ENCODE measurements at regions not wholly inside any gene's neighbourhood (a gene's known extent, or its start where the extent isn't known, plus 50 kb on each side); places are given as distances from the start of the nearest gene placed in this dataset.

DNA sequence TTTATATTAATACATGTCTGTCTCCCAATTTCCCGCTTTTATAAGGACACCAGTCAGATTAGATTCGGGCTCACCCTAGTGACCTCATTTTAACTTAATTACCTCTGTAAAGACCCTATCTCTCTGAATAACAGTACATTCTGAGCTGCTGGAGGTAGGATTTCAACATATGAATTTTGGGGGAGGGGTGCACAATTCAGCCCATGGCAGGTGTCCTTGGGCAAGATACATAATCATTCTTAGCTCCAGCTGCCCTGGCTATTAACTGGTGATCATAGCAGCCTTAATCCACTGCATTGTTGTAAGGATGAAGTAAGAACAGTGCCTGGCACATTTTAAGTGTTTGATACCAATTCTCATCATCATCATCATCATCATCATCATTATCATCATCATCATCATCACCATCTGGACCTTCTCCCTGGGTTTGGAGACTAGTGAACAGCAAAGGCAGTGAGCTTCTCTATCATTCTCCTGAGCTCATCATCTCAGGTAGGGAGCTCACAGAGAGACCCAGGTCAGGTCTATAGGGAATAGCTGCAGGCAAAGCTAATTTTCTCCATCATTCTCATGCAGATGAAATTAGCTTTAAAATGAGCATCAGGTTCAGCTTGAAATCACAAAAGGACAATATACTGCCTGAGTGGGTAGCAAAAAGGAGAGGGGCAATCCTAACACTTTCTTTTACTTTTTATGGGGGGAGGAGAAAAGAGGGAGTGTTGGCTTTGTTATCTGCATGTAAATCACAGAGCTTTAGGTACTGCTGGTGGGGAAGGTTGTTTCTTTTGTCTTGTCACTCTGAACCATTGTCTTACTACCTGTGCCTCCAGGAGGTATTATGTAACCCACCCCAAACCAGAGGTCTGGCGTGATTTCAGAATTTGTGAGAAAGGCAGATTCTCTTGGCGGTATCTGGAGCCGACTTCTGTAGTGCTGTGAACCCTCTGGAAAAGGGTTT is 125.5 kb upstream of the SPRED2 start:
- Histone ChIP-seq H3K4me1 (no peaks in the 10 kb centered on the region), H3K27me3 (ENCODE audit: control insufficient read depth, insufficient read depth, low read length) (no peaks in the 10 kb centered on the region), H3K4me3 (ENCODE audit: low read depth, low read length) (no peak overlapping the region), H3K9me3 (ENCODE audit: control insufficient read depth, low read length) (no peaks in the 10 kb centered on the region), H3K4me2 (ENCODE audit: low read length) (no peak overlapping the region), H3K36me3 (ENCODE audit: control insufficient read depth, insufficient read depth, low read length) (no peaks in the 10 kb centered on the region), H2AFZ (no peak overlapping the region), H3K79me2 (no peaks in the 10 kb centered on the region), H3K9ac (no peak overlapping the region), H3K27ac (no peak overlapping the region)
- TF ChIP-seq, protein P1, sequence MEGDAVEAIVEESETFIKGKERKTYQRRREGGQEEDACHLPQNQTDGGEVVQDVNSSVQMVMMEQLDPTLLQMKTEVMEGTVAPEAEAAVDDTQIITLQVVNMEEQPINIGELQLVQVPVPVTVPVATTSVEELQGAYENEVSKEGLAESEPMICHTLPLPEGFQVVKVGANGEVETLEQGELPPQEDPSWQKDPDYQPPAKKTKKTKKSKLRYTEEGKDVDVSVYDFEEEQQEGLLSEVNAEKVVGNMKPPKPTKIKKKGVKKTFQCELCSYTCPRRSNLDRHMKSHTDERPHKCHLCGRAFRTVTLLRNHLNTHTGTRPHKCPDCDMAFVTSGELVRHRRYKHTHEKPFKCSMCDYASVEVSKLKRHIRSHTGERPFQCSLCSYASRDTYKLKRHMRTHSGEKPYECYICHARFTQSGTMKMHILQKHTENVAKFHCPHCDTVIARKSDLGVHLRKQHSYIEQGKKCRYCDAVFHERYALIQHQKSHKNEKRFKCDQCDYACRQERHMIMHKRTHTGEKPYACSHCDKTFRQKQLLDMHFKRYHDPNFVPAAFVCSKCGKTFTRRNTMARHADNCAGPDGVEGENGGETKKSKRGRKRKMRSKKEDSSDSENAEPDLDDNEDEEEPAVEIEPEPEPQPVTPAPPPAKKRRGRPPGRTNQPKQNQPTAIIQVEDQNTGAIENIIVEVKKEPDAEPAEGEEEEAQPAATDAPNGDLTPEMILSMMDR (IDR thresholded peaks at IDR 0.05) = no peak

DNA sequence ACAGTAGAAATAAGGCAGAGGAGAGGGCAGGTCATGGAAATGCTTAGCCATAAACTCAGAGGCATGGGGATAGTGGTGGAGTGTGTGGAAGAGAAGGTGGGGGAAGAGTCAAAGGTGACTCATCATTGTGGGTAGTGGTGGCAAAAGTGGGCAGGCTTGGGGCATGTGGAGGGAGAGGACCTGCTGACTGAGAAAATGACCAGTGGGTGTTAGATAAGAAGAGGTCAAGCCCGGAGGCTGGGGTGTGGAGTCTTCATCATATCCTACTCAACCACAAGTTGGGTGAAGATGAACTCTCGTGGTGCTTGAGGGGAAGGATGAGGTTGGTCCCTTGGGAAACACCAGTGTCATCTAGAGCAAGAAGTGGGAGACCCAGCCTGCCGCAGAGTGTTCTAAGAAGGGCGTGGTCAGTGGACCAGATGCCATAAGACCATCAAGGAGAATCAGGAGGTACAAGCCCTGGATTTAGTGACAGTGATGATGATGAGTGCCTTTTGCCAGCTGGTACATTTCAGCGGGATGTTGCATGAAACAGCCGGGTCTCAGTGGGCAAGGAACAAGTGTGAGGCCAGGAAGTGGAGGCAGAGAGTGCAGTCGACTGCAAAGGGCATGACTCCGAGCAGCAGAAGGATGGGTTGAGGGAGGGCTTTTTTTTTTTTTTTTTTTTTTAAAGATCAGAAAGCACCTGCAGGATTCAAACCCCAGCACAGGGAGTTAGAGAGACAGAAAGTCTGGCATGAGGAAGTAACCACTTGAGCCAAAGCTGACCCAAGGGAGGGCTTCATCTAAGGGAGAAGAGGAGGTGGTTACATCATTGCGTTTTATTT is 122.6 kb upstream of the SPRED2 start:
- Histone ChIP-seq H3K36me3 (ENCODE audit: control insufficient read depth, insufficient read depth, low read length) (no peaks in the 10 kb centered on the region), H3K4me3 (ENCODE audit: low read depth, low read length) (no peak overlapping the region), H3K27ac (no peak overlapping the region), H3K79me2 (no peaks in the 10 kb centered on the region), H3K27me3 (ENCODE audit: control insufficient read depth, insufficient read depth, low read length) (no peaks in the 10 kb centered on the region), H3K9ac (no peak overlapping the region), H2AFZ (no peak overlapping the region), H3K9me3 (ENCODE audit: control insufficient read depth, low read length) (no peaks in the 10 kb centered on the region), H3K4me1 (no peaks in the 10 kb centered on the region), H3K4me2 (ENCODE audit: low read length) (no peak overlapping the region)
- TF ChIP-seq, protein P1 (IDR thresholded peaks at IDR 0.05) = no peak

DNA sequence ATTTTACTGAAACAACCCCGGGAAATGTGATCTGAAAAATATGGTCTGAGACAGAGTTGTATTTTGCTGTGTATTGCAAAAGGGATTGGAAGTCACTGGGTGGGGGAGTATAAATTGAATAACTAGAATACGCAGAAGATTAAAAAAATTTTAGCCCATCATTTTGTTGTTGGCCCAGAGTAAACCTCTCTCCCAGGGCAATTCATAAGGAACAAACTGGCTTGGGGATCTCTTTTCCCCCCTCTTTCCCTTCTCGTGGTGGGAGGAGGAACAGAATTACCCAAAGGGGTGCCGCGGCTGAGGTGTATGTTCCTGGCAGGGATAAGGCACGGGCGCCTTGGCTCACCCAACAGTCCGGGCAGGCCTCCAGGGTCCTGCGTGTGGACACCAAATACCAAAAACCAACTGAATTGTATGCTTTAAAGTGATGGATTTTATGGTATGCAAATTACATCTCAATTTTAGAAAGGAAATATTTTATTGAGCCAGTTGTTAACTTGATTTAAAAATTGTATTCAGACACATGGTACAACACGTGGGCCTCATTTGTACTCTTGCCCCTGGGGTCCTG is 121.2 kb upstream of the SPRED2 start:
- TF ChIP-seq, protein P1 (IDR thresholded peaks at IDR 0.05) = no peak
- no peak overlapping the region for H3K4me3 ChIP-seq (ENCODE audit: low read depth, low read length)
- no peak overlapping the region for H3K9ac ChIP-seq
- no peaks in the 10 kb centered on the region for H3K4me1 ChIP-seq
- no peaks in the 10 kb centered on the region for H3K9me3 ChIP-seq (ENCODE audit: control insufficient read depth, low read length)
- H3K79me2 ChIP-seq = no peaks in the 10 kb centered on the region
- H3K27me3 ChIP-seq (ENCODE audit: control insufficient read depth, insufficient read depth, low read length) = no peaks in the 10 kb centered on the region
- no peak overlapping the region for H3K4me2 ChIP-seq (ENCODE audit: low read length)
- H2AFZ ChIP-seq = peak overlapping the region; percentile 59
- H3K36me3 ChIP-seq (ENCODE audit: control insufficient read depth, insufficient read depth, low read length) = no peaks in the 10 kb centered on the region
- H3K27ac ChIP-seq = no peak overlapping the region

DNA sequence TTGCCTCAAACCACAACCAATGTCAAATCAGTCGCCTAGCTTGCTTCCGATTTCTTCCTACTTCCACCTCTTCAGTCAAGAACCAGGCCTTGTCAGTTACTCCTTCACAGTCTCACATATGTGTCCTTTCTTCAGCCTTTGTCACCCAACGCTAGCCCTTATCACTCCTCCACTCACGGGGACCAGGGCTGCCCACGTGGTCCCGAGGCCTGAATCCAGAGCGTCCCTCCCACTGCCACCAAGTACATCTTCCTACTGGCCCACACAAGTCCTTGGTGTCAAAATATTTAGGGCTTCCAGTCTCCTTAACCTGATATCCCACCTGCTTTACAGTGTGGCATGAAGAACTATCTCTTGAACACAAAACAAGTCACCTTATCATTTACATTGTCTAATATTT is 119.1 kb upstream of the SPRED2 start:
- no peak overlapping the region for H2AFZ ChIP-seq
- H3K9me3 ChIP-seq (ENCODE audit: control insufficient read depth, low read length) = no peaks in the 10 kb centered on the region
- H3K36me3 ChIP-seq (ENCODE audit: control insufficient read depth, insufficient read depth, low read length) = no peaks in the 10 kb centered on the region
- H3K9ac ChIP-seq = no peak overlapping the region
- TF ChIP-seq, protein P1 (IDR thresholded peaks at IDR 0.05) = no peak
- H3K27ac ChIP-seq = no peak overlapping the region
- no peaks in the 10 kb centered on the region for H3K79me2 ChIP-seq
- no peak overlapping the region for H3K4me3 ChIP-seq (ENCODE audit: low read depth, low read length)
- H3K4me1 ChIP-seq = no peaks in the 10 kb centered on the region
- H3K4me2 ChIP-seq (ENCODE audit: low read length) = no peak overlapping the region
- H3K27me3 ChIP-seq (ENCODE audit: control insufficient read depth, insufficient read depth, low read length) = no peaks in the 10 kb centered on the region
